ENCODE measurements at regions not wholly inside any gene's neighbourhood (a gene's known extent, or its start where the extent isn't known, plus 50 kb on each side); places are given as distances from the start of the nearest gene placed in this dataset.

GRCh38 chr20:11675920-11676629 lies 241.6 kb upstream of the BTBD3 start:
- Histone ChIP-seq H3K27ac (ENCODE audit: insufficient read depth in 1 of 2, low read depth in 1 of 2, low read length in 2 of 2, poor library complexity in 1 of 2, severe bottlenecking in 2 of 2) (no peak overlapping the region), H3K4me1 (ENCODE audit: control extremely low read depth in 1 of 4, control insufficient read depth in 4 of 4, insufficient read depth in 4 of 4, low read length in 3 of 4) (no peaks in the 10 kb centered on the region), H3K36me3 (ENCODE audit: control insufficient read depth in 4 of 4, insufficient read depth in 4 of 4, low read length in 3 of 4) (no peaks in the 10 kb centered on the region), H3K4me3 (ENCODE audit: control insufficient read depth in 1 of 7, extremely low read depth in 1 of 7, insufficient read depth in 4 of 7, low read depth in 2 of 7, low read length in 6 of 7) (no peak overlapping the region), H3K27me3 (replicated peaks in 2 of 5; ENCODE audit: control insufficient read depth in 4 of 5, insufficient read depth in 5 of 5, low read length in 4 of 5) (no peaks in the 10 kb centered on the region), H3K9me3 (ENCODE audit: control extremely low read depth in 1 of 5, control insufficient read depth in 4 of 5, insufficient read depth in 2 of 5, low read depth in 1 of 5, low read length in 4 of 5) (no peaks in the 10 kb centered on the region)
- POLR2A ChIA-PET = no interaction called here
- WGBS (ENCODE audit: insufficient coverage) = 84% methylated on average over 6 of the region's 13 CpGs
- CTCF ChIA-PET = interaction anchor here (0.7 to 3.0 kb wide), 4 partner anchors 20 to 697 kb away, joined by 3 to 9 read pairs (median 4); partner anchors contain the start of gene BTBD3
- DNase-seq = no peak

DNA sequence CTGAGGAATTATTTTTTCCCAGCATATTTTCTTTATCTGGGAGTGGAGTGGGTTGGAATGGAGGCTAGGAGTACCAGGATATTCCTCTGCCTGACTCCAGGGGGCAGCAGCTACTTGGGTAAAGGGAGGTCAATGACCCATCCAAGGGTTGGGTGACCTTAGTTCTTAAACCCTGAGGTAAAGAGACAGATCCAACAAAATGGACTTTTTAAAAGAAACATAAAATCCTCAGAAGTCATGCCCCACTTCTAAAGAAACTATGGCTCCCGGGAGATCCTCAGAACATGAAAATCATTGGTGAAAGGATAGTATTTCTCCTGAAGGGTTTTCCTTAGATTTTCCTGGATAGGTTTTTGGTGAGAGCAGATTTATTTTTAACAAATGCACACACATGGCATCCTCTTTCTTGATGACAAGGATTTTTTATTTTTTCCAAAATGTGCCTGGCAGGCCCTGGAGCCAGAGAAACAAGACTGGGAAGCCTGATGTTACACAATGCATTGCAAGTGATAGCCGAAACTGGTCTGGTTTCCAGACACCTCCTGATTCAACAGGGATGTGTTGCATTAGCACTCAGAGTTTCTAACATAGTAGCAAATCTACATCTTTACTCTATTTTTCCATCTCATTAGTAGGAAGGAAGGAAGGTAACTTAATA lies 240.9 kb upstream of the BTBD3 start:
- DNase-seq = peak; percentile 53 to 64 (median 56)
- ChIA-PET POLR2A (no interaction called here), CTCF (interaction anchor here (0.6 to 3.0 kb wide), 5 partner anchors 20 to 697 kb away, joined by 3 to 9 read pairs (median 5); partner anchors contain the start of gene BTBD3)
- no peaks in the 10 kb centered on the region for H3K36me3 ChIP-seq (ENCODE audit: control insufficient read depth in 4 of 4, insufficient read depth in 4 of 4, low read length in 3 of 4)
- H3K4me1 ChIP-seq (ENCODE audit: control extremely low read depth in 1 of 4, control insufficient read depth in 4 of 4, insufficient read depth in 4 of 4, low read length in 3 of 4) = no peaks in the 10 kb centered on the region
- H3K9me3 ChIP-seq (ENCODE audit: control extremely low read depth in 1 of 5, control insufficient read depth in 4 of 5, insufficient read depth in 2 of 5, low read depth in 1 of 5, low read length in 4 of 5) = no peaks in the 10 kb centered on the region
- no peak overlapping the region for H3K27ac ChIP-seq (ENCODE audit: insufficient read depth in 1 of 2, low read depth in 1 of 2, low read length in 2 of 2, poor library complexity in 1 of 2, severe bottlenecking in 2 of 2)
- H3K4me3 ChIP-seq (ENCODE audit: control insufficient read depth in 1 of 7, extremely low read depth in 1 of 7, insufficient read depth in 4 of 7, low read depth in 2 of 7, low read length in 6 of 7) = no peak overlapping the region
- no peaks in the 10 kb centered on the region for H3K27me3 ChIP-seq (replicated peaks in 2 of 5; ENCODE audit: control insufficient read depth in 4 of 5, insufficient read depth in 5 of 5, low read length in 4 of 5)
- no CpG with 5 or more reads among the region's 2 CpGs for WGBS (ENCODE audit: insufficient coverage)

DNA sequence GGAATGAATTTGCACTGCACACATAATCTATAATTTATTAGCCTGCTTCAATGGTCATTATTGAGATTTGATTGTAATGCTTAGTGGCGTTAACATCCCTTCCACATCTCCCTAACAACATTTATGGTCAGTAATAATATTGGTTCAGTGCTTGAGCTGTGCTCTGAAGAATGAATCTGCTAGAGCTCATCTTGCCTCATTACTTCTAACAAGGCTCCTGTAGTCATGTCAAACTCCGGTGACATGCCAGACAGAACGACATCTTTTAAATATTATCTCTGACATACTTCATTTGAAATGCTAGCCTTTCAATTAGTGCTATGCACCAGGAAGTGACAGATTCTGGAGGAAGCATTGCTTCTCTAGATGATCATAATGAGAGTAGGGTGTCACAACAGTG lies 240.3 kb upstream of the BTBD3 start:
- WGBS (ENCODE audit: insufficient coverage) = 100% methylated on average over 2 of the region's 3 CpGs
- no peaks in the 10 kb centered on the region for H3K9me3 ChIP-seq (ENCODE audit: control extremely low read depth in 1 of 5, control insufficient read depth in 4 of 5, insufficient read depth in 2 of 5, low read depth in 1 of 5, low read length in 4 of 5)
- H3K27ac ChIP-seq (ENCODE audit: insufficient read depth in 1 of 2, low read depth in 1 of 2, low read length in 2 of 2, poor library complexity in 1 of 2, severe bottlenecking in 2 of 2) = no peak overlapping the region
- H3K36me3 ChIP-seq (ENCODE audit: control insufficient read depth in 4 of 4, insufficient read depth in 4 of 4, low read length in 3 of 4) = no peaks in the 10 kb centered on the region
- no peak overlapping the region for H3K4me3 ChIP-seq (ENCODE audit: control insufficient read depth in 1 of 7, extremely low read depth in 1 of 7, insufficient read depth in 4 of 7, low read depth in 2 of 7, low read length in 6 of 7)
- no peaks in the 10 kb centered on the region for H3K27me3 ChIP-seq (replicated peaks in 2 of 5; ENCODE audit: control insufficient read depth in 4 of 5, insufficient read depth in 5 of 5, low read length in 4 of 5)
- ChIA-PET CTCF (interaction anchor here (0.6 to 3.0 kb wide), 4 partner anchors 19 to 572 kb away, joined by 3 to 9 read pairs (median 6); partner anchors contain the start of gene BTBD3), POLR2A (no interaction called here)
- H3K4me1 ChIP-seq (ENCODE audit: control extremely low read depth in 1 of 4, control insufficient read depth in 4 of 4, insufficient read depth in 4 of 4, low read length in 3 of 4) = no peaks in the 10 kb centered on the region
- DNase-seq = no peak

DNA sequence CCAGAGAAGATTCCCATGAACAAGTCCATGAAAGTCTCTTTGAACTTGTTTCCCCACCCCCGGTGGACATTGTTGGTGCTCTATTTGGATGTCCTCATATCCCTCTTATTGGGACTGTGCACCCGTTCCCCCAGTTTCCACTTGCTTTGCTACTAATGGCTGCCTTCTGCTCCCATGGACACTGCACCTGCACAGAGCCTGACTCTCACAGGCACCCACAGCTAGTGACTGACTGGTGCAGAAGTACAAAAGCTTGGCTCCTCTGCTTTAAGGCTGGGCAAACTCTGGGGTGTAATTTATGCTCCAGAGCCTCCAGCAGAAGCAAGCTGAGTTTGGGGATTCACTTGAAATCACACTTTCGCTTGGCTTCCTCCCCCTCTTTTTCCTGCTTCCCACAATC lies 239.9 kb upstream of the BTBD3 start:
- Histone ChIP-seq H3K27ac (ENCODE audit: insufficient read depth in 1 of 2, low read depth in 1 of 2, low read length in 2 of 2, poor library complexity in 1 of 2, severe bottlenecking in 2 of 2) (no peak overlapping the region), H3K4me3 (ENCODE audit: control insufficient read depth in 1 of 7, extremely low read depth in 1 of 7, insufficient read depth in 4 of 7, low read depth in 2 of 7, low read length in 6 of 7) (no peak overlapping the region), H3K27me3 (replicated peaks in 2 of 5; ENCODE audit: control insufficient read depth in 4 of 5, insufficient read depth in 5 of 5, low read length in 4 of 5) (no peaks in the 10 kb centered on the region), H3K9me3 (ENCODE audit: control extremely low read depth in 1 of 5, control insufficient read depth in 4 of 5, insufficient read depth in 2 of 5, low read depth in 1 of 5, low read length in 4 of 5) (no peaks in the 10 kb centered on the region), H3K36me3 (ENCODE audit: control insufficient read depth in 4 of 4, insufficient read depth in 4 of 4, low read length in 3 of 4) (no peaks in the 10 kb centered on the region), H3K4me1 (ENCODE audit: control extremely low read depth in 1 of 4, control insufficient read depth in 4 of 4, insufficient read depth in 4 of 4, low read length in 3 of 4) (no peaks in the 10 kb centered on the region)
- ChIA-PET CTCF (interaction anchor here (0.6 to 3.0 kb wide), 4 partner anchors 38 to 572 kb away, joined by 3 to 9 read pairs (median 5); partner anchors contain the start of gene BTBD3), POLR2A (no interaction called here)
- no peak for DNase-seq
- WGBS (ENCODE audit: insufficient coverage) = 97% methylated on average over 3 of the region's 3 CpGs

- CTCF ChIA-PET = no interaction called here
- no peaks in the 10 kb centered on the region for H3K27me3 ChIP-seq (replicated peaks in 2 of 5; ENCODE audit: control insufficient read depth in 4 of 5, insufficient read depth in 5 of 5, low read length in 4 of 5)
- H3K4me3 ChIP-seq (ENCODE audit: control insufficient read depth in 1 of 7, extremely low read depth in 1 of 7, insufficient read depth in 4 of 7, low read depth in 2 of 7, low read length in 6 of 7) = no peak overlapping the region
- no peak for DNase-seq
- 100% methylated on average over 2 of the region's 3 CpGs for WGBS (ENCODE audit: insufficient coverage)
- H3K9me3 ChIP-seq (ENCODE audit: control extremely low read depth in 1 of 5, control insufficient read depth in 4 of 5, insufficient read depth in 2 of 5, low read depth in 1 of 5, low read length in 4 of 5) = no peaks in the 10 kb centered on the region
- POLR2A ChIA-PET = no interaction called here
- H3K27ac ChIP-seq (ENCODE audit: insufficient read depth in 1 of 2, low read depth in 1 of 2, low read length in 2 of 2, poor library complexity in 1 of 2, severe bottlenecking in 2 of 2) = no peak overlapping the region
- no peaks in the 10 kb centered on the region for H3K36me3 ChIP-seq (ENCODE audit: control insufficient read depth in 4 of 4, insufficient read depth in 4 of 4, low read length in 3 of 4)
- peaks cover 0 to 17% (median 11%) of the 10 kb centered on the region in 4 experiments for H3K4me1 ChIP-seq (ENCODE audit: control extremely low read depth in 1 of 4, control insufficient read depth in 4 of 4, insufficient read depth in 4 of 4, low read length in 3 of 4)
These were observed 235.4 kb upstream of the BTBD3 start for GRCh38 chr20:11682285-11682684.

GRCh38 chr20:11686195-11686594 lies 231.5 kb upstream of the BTBD3 start:
- 64% methylated on average over 4 of the region's 4 CpGs for WGBS (ENCODE audit: insufficient coverage)
- no peaks in the 10 kb centered on the region for H3K27me3 ChIP-seq (replicated peaks in 2 of 5; ENCODE audit: control insufficient read depth in 4 of 5, insufficient read depth in 5 of 5, low read length in 4 of 5)

More at GRCh38 chr20:11686195-11686594, 231.5 kb upstream of the BTBD3 start:
- H3K4me3 ChIP-seq (ENCODE audit: control insufficient read depth in 1 of 7, extremely low read depth in 1 of 7, insufficient read depth in 4 of 7, low read depth in 2 of 7, low read length in 6 of 7) = peak overlapping the region in 2 of 7 experiments; percentile 52 to 80
- DNase-seq = peak in 2 of 3 donors; percentile 10 to 21
- peaks cover 0 to 19% (median 11%) of the 10 kb centered on the region in 4 experiments for H3K4me1 ChIP-seq (ENCODE audit: control extremely low read depth in 1 of 4, control insufficient read depth in 4 of 4, insufficient read depth in 4 of 4, low read length in 3 of 4)
- no peaks in the 10 kb centered on the region for H3K9me3 ChIP-seq (ENCODE audit: control extremely low read depth in 1 of 5, control insufficient read depth in 4 of 5, insufficient read depth in 2 of 5, low read depth in 1 of 5, low read length in 4 of 5)
- ChIA-PET POLR2A (no interaction called here), CTCF (interaction anchor here (1.5 kb wide), 1 partner anchor 9 kb away, joined by 5 read pairs; no protein-coding TSS in a partner anchor)
- no peak overlapping the region for H3K27ac ChIP-seq (ENCODE audit: insufficient read depth in 1 of 2, low read depth in 1 of 2, low read length in 2 of 2, poor library complexity in 1 of 2, severe bottlenecking in 2 of 2)
- H3K36me3 ChIP-seq (ENCODE audit: control insufficient read depth in 4 of 4, insufficient read depth in 4 of 4, low read length in 3 of 4) = no peaks in the 10 kb centered on the region
